HG02759 (cell line): ENCODE measurements at regions not wholly inside any gene's neighbourhood (a gene's known extent, or its start where the extent isn't known, plus 50 kb on each side); places are given as distances from the start of the nearest gene placed in this dataset.
"Not testable (repeated sequence)": the region's sequence is repeated elsewhere in the genome, so short reads cannot be mapped to it uniquely, and the experiment has no call there.

Source experiments
- ATAC-seq: cut with Tn5 transposase; IDR thresholded peaks from one replicate; pipeline ENCODE4 v1.9.1; 2021; ENCODE audit warnings: mild to moderate bottlenecking, moderate library complexity; ENCODE audit not compliant: unreplicated experiment

- no peak for ATAC-seq
These were observed 84.5 kb upstream of the ZNF469 start for GRCh38 chr16:88298181-88298832.

GRCh38 chr16:88298833-88299745 is 83.7 kb upstream of the ZNF469 start:
- ATAC-seq: no peak

- ATAC-seq: no peak
These were observed 82.9 kb upstream of the ZNF469 start for GRCh38 chr16:88299751-88300462.

GRCh38 chr16:88300463-88300835 is 82.3 kb upstream of the ZNF469 start:
- no peak for ATAC-seq

- no peak for ATAC-seq
These were observed 81.3 kb upstream of the ZNF469 start for GRCh38 chr16:88301431-88301830.

- no peak for ATAC-seq
These were observed 80.9 kb upstream of the ZNF469 start for GRCh38 chr16:88301886-88302285.

GRCh38 chr16:88302666-88303065 is 80.1 kb upstream of the ZNF469 start:
- ATAC-seq: no peak

GRCh38 chr16:88303405-88303804 is 79.4 kb upstream of the ZNF469 start:
- ATAC-seq: no peak

- no peak for ATAC-seq
These were observed 78.6 kb upstream of the ZNF469 start for GRCh38 chr16:88303890-88304819.

- ATAC-seq: no peak
These were observed 77.6 kb upstream of the ZNF469 start for GRCh38 chr16:88305176-88305575.

- no peak for ATAC-seq
These were observed 76.3 kb upstream of the ZNF469 start for GRCh38 chr16:88306411-88306810.

GRCh38 chr16:88306860-88307545 is 75.8 kb upstream of the ZNF469 start:
- ATAC-seq: no peak

- ATAC-seq: no peak
These were observed 74.2 kb upstream of the ZNF469 start for GRCh38 chr16:88308441-88309173.

GRCh38 chr16:88309174-88309907 is 73.4 kb upstream of the ZNF469 start:
- ATAC-seq: no peak

GRCh38 chr16:88309908-88310265 is 72.9 kb upstream of the ZNF469 start:
- no peak for ATAC-seq

- ATAC-seq: no peak
These were observed 71.8 kb upstream of the ZNF469 start for GRCh38 chr16:88310796-88311605.

- not testable (repeated sequence) for ATAC-seq
These were observed 70.9 kb upstream of the ZNF469 start for GRCh38 chr16:88311860-88312259.

GRCh38 chr16:88312732-88313131 is 70.0 kb upstream of the ZNF469 start:
- no peak for ATAC-seq
